Gastroesophageal sphincter (tissue), 3 donors: ENCODE measurements at regions not wholly inside any gene's neighbourhood (a gene's known extent, or its start where the extent isn't known, plus 50 kb on each side); places are given as distances from the start of the nearest gene placed in this dataset.

Experiments used
- POLR2A ChIP-seq, 2 donors: fragments of 450-650 bp; IDR thresholded peaks; one replicate each; pipeline ENCODE4 v1.6.1; 2017; ENCODE audit warnings: antibody characterized with exemption in 2 of 2, mild to moderate bottlenecking in 2 of 2, moderate library complexity in 1 of 2
- POLR2AphosphoS5 ChIP-seq: sonication (generic); formaldehyde crosslinking; IDR thresholded peaks from one replicate; pipeline ENCODE4 v1.6.1; 2017; ENCODE audit warnings: antibody characterized with exemption
- TF ChIP-seq, protein P1 (sequence below), 4 experiments: fragments of 200-600 bp in 2 of 4; fragments of 450-650 bp in 2 of 4; sonication (generic) in 1 of 4; IDR thresholded peaks; one replicate each; pipeline ENCODE4 v1.5.1; 2017 to 2019; ENCODE audit warnings: antibody characterized with exemption in 4 of 4, mild to moderate bottlenecking in 2 of 4, moderate library complexity in 2 of 4

DNA sequence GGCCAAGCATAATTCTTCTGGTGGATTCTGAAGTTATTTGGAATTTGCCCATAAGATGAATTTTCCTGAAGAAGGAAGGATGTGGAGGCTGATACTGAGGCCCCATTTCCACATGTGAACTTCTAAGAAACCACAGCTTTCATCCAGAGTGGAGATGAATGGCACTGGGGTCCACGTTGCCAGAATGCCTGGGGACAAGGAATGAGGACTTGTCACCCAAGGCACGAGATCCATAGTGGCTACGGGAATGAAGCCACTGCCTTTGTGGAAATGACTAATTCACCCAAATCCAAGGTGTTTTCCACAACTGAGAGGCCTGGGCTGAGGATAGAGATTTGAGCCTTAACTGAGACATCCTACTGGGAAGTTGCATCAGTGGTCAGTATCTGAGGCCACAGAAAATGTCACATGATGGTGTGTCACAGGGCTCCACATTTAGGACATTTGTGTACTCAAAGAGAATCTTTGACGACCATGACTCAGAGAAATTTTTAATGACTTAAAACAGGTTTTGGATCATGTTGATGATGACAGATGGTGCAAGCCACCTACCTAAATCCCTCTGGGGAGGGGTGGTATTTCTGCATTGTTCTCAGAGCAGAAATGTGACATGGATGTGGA is 286.1 kb downstream of the SOX11 start:
- TF ChIP-seq, protein P1, sequence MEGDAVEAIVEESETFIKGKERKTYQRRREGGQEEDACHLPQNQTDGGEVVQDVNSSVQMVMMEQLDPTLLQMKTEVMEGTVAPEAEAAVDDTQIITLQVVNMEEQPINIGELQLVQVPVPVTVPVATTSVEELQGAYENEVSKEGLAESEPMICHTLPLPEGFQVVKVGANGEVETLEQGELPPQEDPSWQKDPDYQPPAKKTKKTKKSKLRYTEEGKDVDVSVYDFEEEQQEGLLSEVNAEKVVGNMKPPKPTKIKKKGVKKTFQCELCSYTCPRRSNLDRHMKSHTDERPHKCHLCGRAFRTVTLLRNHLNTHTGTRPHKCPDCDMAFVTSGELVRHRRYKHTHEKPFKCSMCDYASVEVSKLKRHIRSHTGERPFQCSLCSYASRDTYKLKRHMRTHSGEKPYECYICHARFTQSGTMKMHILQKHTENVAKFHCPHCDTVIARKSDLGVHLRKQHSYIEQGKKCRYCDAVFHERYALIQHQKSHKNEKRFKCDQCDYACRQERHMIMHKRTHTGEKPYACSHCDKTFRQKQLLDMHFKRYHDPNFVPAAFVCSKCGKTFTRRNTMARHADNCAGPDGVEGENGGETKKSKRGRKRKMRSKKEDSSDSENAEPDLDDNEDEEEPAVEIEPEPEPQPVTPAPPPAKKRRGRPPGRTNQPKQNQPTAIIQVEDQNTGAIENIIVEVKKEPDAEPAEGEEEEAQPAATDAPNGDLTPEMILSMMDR (IDR thresholded peaks at IDR 0.05) = no peak
- TF ChIP-seq POLR2A (IDR thresholded peaks at IDR 0.05) (no peak), POLR2AphosphoS5 (no peak)
